Stimulated activated CD8-positive, alpha-beta memory T cell treated with anti-CD3 and anti-CD28 coated beads, Interleukin-15, amount 100 ng/mL, for 1 hour (primary cell): ENCODE measurements at regions not wholly inside any gene's neighbourhood (a gene's known extent, or its start where the extent isn't known, plus 50 kb on each side); places are given as distances from the start of the nearest gene placed in this dataset.
"Not testable (repeated sequence)": the region's sequence is repeated elsewhere in the genome, so short reads cannot be mapped to it uniquely, and the experiment has no call there.

Experiments
- DNase-seq: peaks from one replicate; pipeline ENCODE4 v3.0.0-alpha.2; 2020; ENCODE audit warnings: low read depth

DNA sequence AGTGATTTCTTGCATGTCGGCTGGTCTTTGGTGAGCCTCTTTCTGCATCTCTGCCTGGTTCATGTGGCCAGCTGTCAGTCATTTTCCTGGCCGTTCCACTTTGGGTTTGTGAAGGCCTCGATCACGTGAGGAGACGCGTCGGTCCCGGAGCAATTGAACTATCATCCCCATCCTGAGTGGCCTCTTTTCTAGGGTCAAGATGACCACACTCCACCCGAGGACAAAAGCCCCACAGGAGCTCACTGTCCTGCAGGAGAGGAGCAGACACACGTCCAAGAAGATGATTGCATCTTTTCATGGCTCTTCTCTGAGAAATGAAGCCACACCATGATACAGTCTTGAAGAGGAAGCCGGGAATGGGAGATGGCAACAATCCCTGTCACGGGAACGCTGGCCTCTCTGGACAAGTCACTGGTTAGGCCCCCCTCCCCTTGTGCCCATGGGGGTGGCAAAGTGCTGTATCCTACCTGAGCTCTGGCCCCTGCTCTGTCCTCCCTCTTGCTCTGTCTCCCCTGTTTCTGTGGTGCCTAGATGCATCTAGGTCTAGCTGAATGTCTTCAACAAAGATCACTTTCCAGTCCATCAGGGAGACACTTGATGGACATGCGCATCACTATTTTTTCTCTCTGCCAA lies 291.4 kb upstream of the ZNF337 start:
- not testable (repeated sequence) for DNase-seq

DNA sequence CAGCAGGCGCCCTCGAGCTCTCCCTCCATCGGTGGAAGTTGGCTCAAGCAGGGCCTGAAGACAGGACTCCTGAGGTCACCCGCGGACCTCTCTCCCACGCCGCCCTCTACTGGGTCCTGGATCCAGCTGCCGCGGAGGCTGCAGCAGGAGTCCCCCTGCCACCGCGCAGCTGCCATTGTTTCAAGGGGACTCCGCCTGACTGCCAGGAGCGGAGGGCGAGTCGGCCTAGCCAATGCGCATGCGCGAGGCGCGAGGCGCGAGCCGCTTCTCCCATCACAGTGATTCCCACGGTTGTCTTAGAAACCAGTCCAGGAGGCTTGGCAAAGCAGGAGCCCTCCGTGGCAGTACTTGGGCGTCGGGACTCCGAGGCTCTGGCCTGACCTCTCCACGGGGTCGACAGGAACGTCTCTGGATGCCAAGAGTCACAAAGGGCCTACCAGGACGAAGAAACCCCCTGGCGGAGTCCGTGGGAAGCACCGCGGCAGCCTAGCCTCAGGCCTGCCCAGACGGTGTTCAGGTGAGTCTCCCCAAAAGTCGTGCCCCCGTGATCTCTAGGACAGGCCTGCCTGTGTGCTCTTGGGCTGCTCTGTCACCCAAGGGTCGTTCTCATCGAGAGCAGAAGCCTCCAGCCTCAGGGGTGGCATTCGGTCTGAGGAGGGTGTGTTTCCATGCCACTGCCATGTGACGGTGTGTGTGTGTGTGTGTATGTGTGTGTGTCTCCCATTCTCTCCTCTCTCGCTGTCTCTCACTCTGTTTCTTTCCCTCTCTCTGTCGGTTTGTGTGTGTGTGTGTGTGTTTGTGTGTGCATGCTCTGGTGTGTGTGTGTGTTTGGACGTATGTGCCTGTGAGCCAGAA lies 290.6 kb upstream of the ZNF337 start:
- peak; percentile 30 for DNase-seq

DNA sequence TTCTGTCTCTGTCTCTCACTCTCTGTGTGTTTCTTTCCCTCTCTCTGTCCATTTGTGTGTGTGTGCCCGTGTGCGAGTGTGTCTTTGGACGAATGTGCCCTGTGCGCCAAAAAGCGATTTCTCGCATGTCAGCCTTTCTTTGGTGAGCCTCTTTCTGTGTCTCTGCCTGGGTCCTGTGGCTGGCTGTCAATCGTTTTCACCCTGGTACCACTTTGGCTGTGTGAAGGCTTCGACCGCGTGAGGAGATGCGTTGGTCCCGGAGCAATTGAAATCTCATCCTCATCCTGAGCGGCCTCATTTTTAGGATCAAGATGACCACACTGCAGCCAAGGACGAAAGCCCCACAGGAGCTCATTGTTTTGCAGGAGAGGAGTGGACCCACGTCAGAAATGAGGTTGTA lies 288.9 kb upstream of the ZNF337 start:
- no peak for DNase-seq

DNA sequence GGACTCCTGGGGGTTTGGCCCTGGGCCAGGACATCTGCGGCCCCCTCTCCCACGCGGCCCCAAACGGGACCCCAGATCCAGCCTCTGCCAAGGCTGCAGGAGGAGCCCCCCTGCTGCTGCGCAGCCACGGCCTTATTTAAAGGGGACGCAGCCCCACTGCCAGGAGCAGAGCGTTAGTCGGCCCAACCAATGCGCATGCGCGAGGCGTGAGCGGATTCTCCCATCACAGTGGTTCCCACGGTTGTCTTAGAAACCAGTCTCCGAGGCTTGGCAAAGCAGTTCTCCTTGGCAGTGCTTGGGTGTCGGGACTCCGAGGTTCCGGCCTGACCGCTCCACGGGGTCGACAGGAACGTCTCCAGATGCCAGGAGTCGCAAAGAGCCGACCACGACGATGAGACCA lies 288.3 kb upstream of the ZNF337 start:
- DNase-seq, result no peak

DNA sequence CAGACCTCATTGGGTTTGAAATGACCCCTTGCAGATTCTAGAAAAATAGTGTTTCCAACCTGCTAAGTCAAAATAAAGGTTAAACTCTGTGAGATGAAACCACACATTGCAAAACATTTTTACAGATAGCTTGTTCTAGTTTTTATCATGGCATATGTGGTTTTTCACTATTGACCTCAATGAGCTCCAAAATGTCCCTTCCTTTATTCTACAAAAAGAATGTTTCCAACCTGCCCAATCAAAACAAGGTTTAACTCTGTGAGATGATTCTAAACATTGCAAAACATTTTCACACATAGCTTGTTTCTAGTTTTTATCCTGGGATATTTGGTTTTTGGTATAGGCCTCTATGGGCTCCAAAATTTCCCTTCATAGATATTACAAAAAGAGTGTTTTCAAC lies 286.0 kb upstream of the ZNF337 start:
- not testable (repeated sequence) for DNase-seq

DNA sequence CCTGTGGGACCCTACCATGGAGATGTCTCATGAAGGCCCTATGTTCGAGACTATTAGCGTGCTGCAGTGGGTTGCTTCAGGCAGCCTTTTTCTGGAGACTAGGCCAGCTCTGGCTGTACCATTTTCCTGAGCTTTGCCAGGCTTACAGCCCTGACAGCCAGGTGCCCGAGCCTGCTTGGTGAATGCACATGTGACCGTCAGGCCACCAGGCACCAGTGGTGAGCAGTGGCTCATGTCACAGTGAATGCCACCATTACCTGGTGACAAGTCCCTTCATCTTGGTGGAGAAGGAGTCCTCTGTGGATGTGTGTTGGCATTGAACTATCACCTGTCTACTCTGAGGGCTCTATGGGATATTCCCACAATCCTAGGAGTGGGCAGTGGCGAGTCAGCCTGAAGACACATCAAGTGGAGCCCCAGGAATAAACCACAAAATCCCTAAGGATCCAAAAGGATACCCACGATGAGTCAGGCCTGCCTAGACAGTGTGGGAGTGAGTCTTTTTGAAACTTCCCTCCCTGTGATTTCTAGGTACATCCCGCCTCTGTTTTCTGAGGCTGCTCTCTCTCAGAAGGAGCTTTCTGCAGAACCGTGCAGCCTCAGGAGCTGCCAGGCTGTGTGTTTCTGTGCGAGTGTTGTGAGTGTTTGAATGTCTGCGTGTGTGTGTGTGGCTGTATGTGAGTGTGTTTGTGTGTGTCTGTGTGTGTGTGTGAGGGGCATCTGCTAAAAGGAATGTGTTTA lies 282.0 kb upstream of the ZNF337 start:
- DNase-seq, result not testable (repeated sequence)

DNA sequence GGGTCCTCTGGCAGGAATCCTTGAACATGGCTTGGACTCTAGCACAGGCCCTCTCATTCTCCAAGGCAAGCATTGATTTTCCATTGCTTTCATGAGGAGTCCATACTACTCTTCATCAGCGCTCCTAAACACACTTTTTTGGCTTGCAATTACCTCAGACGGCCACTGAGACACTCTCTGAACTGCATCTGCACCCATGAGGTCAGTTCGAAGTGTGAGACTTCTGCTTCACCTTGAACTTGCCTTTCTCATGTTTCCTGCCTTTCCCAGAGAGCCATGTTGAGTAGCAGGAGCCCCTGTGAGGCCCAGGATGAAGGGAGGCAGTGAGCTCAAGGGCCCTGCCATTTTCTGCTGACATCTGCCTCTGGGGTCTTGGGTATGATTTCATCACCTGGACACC lies 279.2 kb upstream of the ZNF337 start:
- DNase-seq, result not testable (repeated sequence)

DNA sequence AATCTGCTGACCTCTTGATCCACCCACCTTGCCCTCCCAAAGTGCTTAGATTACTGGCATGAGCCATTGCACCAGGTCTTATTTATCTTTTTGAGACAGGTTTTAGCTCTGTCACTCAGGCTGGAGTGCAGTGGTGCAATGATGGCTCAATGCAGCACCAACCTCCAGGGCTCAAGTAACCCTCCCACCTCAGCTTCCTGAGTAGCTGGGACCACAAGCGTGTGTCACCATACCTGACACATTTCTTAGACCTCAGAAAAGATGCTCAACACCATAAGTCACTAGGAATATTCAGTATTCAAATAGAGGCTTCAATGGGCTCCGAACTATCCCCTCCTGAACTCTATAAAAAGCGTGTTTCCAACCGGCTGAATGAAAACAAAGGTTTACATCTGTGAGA lies 268.6 kb upstream of the ZNF337 start:
- not testable (repeated sequence) for DNase-seq

DNA sequence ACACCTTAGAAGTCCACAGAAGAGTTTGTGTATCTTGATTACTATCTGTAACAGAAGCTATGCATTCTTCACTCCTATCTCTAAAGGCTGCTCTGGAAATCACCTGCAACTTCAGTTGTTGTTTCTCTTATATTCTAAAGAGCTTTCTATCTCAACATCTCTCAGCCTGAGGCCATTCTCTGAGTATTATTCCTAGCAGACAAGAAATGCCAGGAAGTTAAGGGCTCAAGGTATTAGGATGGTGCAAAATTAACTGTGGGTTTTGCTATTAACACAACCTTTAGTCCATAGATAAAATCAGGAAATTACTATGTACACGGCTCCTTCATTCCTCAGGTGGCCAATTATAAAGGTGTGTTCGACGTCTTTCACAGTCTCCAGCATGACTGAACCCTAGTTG lies 257.2 kb upstream of the ZNF337 start:
- not testable (repeated sequence) for DNase-seq

DNA sequence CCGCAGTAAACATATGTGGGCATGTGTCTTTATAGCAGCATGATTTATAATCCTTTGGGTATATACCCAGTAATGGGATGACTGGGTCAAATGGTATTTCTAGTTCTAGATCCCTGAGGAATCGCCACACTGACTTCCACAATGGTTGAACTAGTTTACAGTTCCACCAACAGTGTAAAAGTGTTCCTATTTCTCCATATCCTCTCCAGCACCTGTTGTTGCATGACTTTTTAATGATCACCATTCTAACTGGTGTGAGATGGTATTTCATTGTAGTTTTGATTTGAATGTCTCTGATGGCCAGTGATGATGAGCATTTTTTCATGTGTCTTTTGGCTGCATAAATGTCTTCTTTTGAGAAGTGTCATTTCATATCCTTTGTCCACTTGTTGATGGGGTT lies 238.6 kb upstream of the ZNF337 start:
- DNase-seq, result not testable (repeated sequence)

DNA sequence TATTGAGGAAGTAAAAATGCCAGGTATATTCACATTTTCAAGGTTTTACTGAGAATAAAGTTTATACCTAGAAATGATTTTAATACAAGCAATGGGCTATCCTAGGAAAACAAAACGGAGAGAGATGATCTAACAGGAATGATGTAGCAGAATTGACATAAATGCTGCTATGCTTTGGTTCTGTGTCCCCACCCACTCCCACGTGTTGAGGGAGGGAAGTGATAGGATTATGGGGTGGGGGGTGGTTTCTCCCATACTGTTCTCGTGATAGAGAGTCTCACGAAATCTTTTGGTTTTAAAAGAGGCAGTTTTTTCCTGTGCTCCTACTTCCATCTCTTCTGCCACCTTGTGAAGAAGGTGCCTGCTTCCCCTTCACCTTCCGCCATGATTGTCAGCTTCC lies 236.2 kb upstream of the ZNF337 start:
- not testable (repeated sequence) for DNase-seq

DNA sequence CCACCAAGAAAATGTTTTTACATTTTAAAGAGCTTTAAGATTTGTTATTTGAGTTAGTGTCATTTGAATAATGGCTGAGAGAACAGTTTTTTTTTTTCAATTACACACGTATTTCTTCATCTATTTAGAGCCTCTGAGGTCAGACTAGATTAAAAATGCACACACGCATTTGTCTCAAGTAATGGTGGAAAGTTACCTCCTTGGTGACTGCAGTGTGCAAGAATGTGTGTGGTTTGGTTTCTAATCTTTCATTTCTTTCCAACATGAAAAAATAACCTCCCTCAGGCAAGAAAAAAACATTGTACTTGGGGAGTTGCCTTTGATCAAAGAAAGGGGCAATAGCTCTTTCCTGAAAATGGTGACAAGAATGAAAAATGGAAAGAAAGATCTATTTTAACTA lies 235.5 kb upstream of the ZNF337 start:
- DNase-seq, result not testable (repeated sequence)

DNA sequence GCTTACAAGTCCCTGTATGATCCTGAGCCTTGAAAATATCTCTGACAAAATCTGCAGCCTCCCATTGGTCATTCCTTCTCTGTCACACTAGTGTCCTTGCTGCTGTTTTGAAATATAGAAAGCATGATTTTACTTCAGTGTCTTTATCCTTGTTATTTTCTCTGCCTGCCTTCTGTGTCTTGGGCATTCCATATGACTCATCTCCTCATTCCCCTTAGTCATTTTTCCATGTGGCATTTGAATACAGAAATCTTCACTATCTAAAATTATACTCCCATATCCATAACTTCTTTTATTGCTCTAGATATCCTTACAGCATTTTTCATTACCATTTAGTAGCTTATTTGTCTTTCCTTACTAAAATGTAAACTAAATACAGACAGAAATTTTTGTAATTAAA lies 205.7 kb upstream of the ZNF337 start:
- not testable (repeated sequence) for DNase-seq

DNA sequence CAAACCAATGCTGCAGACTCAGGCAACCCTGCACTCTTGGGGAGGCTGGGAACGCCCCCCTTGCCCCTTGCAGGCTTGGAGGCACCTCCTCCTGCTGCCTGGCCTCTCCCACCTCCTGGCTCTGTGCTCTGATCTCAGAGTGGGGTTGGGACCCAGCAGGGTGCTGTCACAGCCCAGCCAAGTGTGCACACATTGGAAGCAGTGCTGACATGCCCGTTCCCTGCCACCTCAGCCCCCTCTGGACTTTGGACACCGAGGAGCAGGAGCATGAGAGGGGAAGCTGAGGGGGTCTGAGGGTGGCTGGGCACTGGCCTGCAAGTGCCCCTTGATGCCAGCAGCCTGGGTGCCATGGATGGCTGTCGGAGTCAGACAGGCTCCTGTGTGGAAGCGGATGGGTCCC lies 202.0 kb upstream of the ZNF337 start:
- not testable (repeated sequence) for DNase-seq

DNA sequence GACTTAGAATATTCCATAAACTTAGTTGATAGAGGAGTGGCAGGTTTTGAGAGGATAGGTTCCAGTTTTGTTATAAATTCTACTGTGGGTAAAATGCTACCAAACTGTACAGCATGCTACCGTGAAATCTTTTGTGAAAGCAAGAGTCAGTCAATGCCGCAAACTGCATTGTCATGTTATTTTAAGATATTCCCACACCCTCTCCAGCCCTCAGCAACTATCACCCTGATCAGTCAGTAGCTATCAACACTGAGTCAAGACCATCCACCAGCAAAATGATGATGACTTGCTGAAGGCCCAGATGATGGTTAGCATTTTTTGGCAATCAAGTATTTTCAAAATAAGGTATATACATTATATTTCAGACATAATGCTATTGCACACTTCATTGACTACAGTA lies 182.4 kb upstream of the ZNF337 start:
- not testable (repeated sequence) for DNase-seq

DNA sequence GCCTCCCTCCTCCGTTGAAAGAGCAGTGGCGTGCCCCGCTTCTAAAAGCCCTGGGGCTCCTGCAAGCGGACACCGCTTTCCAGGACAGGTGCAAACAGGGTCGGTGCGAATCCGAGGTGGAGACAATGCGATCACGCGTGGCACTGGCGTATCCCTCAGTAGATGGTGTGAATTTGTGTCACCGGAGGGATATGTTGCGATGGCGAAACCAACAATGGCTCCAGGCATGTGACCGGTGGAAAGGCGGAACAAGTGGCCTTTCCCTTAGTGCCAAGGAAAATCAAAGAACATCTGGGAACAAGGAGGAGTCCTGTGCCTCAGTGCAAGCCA lies 172.0 kb upstream of the ZNF337 start:
- not testable (repeated sequence) for DNase-seq

DNA sequence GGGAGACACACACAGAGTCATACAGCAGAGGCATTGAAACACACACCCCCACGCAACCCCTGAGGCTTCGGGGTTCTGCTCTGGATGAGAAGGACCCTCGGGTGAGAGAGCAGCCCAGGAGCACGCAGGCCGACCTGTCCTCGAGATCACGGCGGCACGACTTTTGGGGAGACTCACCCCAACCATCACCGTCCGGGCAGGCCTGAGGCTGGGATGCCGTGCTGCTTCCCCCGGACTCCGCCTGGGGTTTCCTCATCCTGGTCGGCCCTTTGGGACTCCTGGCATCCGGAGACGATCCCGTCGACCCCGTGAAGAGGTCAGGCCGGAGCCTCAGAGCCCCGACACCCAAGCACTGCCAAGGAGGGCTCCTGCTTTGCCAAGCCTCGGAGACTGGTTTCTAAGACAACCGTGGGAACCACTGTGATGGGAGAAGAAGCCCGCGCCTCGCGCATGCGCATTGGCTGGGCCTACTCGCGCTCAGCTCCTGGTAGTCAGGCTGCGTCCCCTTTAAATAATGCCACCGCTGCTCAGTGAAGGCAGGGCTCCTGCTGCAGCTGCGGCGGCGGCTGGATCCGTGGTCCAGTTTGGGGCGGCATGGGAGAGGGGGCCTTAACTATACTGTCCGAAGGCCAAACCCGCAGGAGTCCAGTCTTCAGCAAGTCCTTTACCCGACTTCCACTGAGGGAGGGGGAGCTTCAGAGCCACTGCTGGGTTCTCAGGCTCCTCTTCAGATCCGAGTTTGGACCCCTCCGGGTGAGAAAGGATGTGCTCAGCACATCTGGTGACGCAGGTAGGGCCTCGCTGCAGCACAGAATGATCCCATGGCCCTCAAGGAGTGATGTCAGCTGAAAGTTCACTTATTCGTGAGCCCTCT lies 171.4 kb upstream of the ZNF337 start:
- DNase-seq, result no peak

DNA sequence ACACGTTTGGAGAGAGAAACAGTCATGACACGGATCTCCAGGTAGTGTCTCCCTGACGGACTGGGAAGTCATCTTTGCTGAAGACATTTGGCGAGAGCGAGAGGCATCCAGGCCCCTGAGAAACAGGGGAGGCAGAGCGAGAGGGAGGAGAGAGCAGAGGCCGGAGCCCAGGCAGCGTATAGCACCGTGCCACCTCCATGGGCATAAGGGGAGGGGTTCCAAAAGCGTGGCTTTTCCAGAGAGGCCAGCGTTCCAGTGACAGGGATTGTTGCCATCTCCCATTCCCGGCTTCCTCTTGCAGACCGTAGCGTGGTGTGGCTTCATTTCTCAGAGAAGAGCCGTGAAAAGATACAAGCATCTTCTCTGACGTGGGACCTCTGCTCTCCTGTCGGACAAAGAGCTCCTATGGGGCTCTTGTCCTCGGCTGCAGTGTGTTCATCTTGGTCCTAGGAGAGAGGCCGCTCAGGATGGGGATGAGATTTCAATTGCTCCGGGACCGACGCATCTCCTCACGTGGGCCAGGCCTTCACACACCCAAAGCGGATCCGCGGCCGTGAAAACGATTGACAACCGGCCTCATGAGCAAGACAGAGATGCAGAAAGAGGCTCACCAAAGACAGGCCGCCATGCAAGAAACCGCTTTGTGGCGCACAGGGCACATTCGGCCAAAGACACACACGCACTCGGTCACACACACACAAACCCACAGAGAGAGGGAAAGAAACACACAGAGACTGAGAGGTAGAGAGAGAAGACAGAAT lies 170.5 kb upstream of the ZNF337 start:
- not testable (repeated sequence) for DNase-seq

DNA sequence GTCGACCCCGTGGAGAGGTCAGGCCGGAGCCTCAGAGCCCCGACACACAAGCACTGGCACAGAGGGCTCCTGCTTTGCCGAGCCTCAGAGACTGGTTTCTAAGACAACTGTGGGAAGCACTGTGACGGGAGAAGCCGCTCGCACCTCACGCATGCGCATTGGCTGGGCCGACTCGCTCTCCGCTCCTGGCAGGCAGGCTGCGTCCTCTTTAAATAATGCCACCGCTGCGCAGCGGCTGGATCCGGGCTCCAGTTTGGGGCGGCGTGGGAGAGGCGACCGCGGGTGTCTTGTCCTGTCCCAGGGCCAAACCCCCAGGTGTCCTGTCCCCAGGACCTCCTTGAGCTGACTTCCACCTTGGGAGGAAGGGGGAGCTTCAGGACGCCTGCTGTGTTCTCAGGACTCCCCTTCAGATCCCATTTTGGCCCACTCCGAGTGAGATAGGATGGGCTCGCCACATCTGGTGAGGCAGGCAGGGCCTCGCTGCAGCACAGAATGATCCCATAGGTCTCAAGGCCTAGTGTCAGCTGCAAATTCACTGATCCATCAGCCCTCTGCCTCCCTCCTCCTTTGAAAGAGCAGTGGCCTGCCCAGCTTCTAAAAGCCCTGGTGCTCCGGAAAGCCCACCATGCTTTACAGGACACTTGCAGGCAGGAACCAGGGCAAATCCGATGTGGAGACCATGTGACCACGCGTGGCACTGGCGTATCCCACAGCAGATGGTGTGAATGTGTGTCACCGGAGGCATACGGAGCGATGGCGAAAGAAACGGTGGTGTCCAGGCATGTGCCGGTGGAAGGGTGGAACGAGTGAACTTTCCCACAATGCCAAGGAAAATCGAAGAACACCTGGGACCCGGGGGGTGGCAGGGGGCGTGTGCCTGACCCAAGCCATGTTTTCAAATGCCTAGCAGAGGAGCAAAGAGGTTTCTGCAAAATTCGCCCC lies 169.3 kb upstream of the ZNF337 start:
- no peak for DNase-seq
